ENCODE measurements at regions not wholly inside any gene's neighbourhood (a gene's known extent, or its start where the extent isn't known, plus 50 kb on each side); places are given as distances from the start of the nearest gene placed in this dataset.

- no peak overlapping the region for H3K4me2 ChIP-seq (ENCODE audit: low read depth, low read length)
- H3K9me3 ChIP-seq (ENCODE audit: low read length) = peaks cover 6% of the 10 kb centered on the region; the same call in 1 of the 2 replicates
- FAIRE-seq = no peak
- no TSS peak for BruUV-seq (replicated peaks)
- H3K27me3 ChIP-seq (ENCODE audit: control insufficient read depth in 1 of 2, insufficient read depth in 2 of 2, low read length in 2 of 2) = no peaks in the 10 kb centered on the region
- no peak overlapping the region for H3K4me3 ChIP-seq (replicated peaks in 1 of 3; ENCODE audit: insufficient read depth in 1 of 3, low read depth in 2 of 3, low read length in 3 of 3)
- H3K4me1 ChIP-seq (ENCODE audit: insufficient read depth, low read length) = peaks cover 8% of the 10 kb centered on the region; the same call in 1 of the 2 replicates
- DNase-seq (ENCODE audit: low spot score) = no peak
- H2AFZ ChIP-seq (ENCODE audit: low read length) = no peak overlapping the region
- TF ChIP-seq NRL (CRISPR knock-in tag; IDR thresholded peaks at IDR 0.05; ENCODE audit: borderline replicate concordance) (no peak), THAP11 (CRISPR knock-in tag; IDR thresholded peaks at IDR 0.05) (no peak), GATA4 (IDR thresholded peaks at IDR 0.05; ENCODE audit: borderline replicate concordance, low read depth) (no peak), ZNF670 (CRISPR knock-in tag; IDR thresholded peaks at IDR 0.05; ENCODE audit: borderline replicate concordance) (no peak), ZNF839 (CRISPR knock-in tag; IDR thresholded peaks at IDR 0.05; ENCODE audit: borderline replicate concordance) (no peak), FOXK1 (CRISPR knock-in tag; IDR thresholded peaks at IDR 0.05; ENCODE audit: borderline replicate concordance, low read depth) (no peak), RXRA (CRISPR knock-in tag; IDR thresholded peaks at IDR 0.05) (no peak), SMAD1 (CRISPR knock-in tag; IDR thresholded peaks at IDR 0.05; ENCODE audit: borderline replicate concordance, low read depth) (no peak), ZFX (CRISPR knock-in tag; IDR thresholded peaks at IDR 0.05; ENCODE audit: low read depth) (no peak), IRX3 (CRISPR knock-in tag; IDR thresholded peaks at IDR 0.05; ENCODE audit: borderline replicate concordance, low read depth) (no peak), JDP2 (CRISPR knock-in tag; IDR thresholded peaks at IDR 0.05; ENCODE audit: borderline replicate concordance) (no peak), HHEX (CRISPR knock-in tag; IDR thresholded peaks at IDR 0.05) (no peak), ZBTB44 (CRISPR knock-in tag; IDR thresholded peaks at IDR 0.05) (no peak), ARNT2 (CRISPR knock-in tag; IDR thresholded peaks at IDR 0.05; ENCODE audit: low read depth) (no peak), ZSCAN20 (CRISPR knock-in tag; IDR thresholded peaks at IDR 0.05; ENCODE audit: borderline replicate concordance) (no peak), DNMT1 (CRISPR knock-in tag; IDR thresholded peaks at IDR 0.05) (no peak), ZNF7 (CRISPR knock-in tag; IDR thresholded peaks at IDR 0.05) (no peak)
- ATAC-seq = no peak
- H3K9ac ChIP-seq (ENCODE audit: insufficient read depth, low read depth, low read length) = no peak overlapping the region
- no peaks in the 10 kb centered on the region for H4K20me1 ChIP-seq (ENCODE audit: insufficient read depth, low read length)
- WGBS (ENCODE audit: low lambda C conversion rate) = 18% methylated on average over 5 of the region's 5 CpGs
- H3K36me3 ChIP-seq (replicated peaks in 1 of 2; ENCODE audit: control insufficient read depth in 1 of 2, insufficient read depth in 2 of 2, low read length in 2 of 2) = no peaks in the 10 kb centered on the region
- in situ Hi-C loops (cut with HindIII; ENCODE audit: extremely low pct_ligation_motif_present, low pct_unique_long_range_greater_than_20kb) (no loop called here), intact Hi-C loops (cut with micrococcal nuclease; ENCODE audit: unreplicated experiment) (no loop called here)
- ChIA-PET CTCF (ENCODE audit: low intra/inter-chr PET ratio, low total read pairs) (no interaction called here), POLR2A (no interaction called here)
- H3K27ac ChIP-seq (ENCODE audit: extremely low read length, insufficient read depth, low read length) = no peak overlapping the region
- H3K79me2 ChIP-seq (ENCODE audit: insufficient read depth, low read length) = no peaks in the 10 kb centered on the region
Observed at GRCh38 chr21:35153671-35154070, 104.6 kb upstream of the RUNX1 start.

All from HepG2 (cell line).